ENCODE measurements at regions not wholly inside any gene's neighbourhood (a gene's known extent, or its start where the extent isn't known, plus 50 kb on each side); places are given as distances from the start of the nearest gene placed in this dataset.

DNA sequence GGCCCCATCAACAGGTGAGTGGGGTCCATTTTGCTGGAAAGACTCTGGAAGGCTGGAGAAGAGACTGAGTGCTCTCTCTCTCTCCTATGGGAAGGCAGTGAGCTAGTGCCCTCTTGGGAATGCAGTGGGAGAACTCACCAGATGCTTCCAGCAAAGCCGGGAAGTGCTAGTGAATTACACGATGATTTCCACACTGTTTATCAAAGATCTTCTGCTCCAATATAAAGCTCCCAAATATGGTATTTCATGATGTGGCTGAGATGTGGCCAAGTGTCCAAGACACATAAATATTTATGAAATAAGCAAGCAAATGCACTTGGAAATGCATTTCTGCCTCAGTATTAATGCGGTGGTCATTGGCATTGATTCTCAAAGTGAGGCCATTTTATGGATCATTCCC lies 135.9 kb downstream of the VAPA start:
- Histone ChIP-seq H3K4me2 (ENCODE audit: low read length) (no peak overlapping the region), H3F3A (ENCODE audit: insufficient read depth, low read length, poor library complexity, severe bottlenecking) (no peaks in the 10 kb centered on the region), H3K36me3 (ENCODE audit: insufficient read depth, low read length) (no peaks in the 10 kb centered on the region), H3K9ac (ENCODE audit: low read length) (no peak overlapping the region), H3K9me2 (ENCODE audit: insufficient read depth, low read length) (no peaks in the 10 kb centered on the region), H3K9me3 (ENCODE audit: low read length) (no peaks in the 10 kb centered on the region), H4K20me1 (ENCODE audit: insufficient read depth) (no peaks in the 10 kb centered on the region), H3K27ac (ENCODE audit: low read length) (no peak overlapping the region), H3K27me3 (ENCODE audit: insufficient read depth, low read depth, low read length) (no peaks in the 10 kb centered on the region), H2AFZ (ENCODE audit: low read depth, low read length) (no peak overlapping the region), H3K4me3 (ENCODE audit: low read length) (no peak overlapping the region), H3K79me2 (replicated peaks; ENCODE audit: insufficient read depth, low read length) (no peaks in the 10 kb centered on the region)
- TF ChIP-seq TAF1 (IDR thresholded peaks at IDR 0.05; ENCODE audit: low read depth) (no peak), MXI1 (conservative IDR thresholded peaks at IDR 0.05; ENCODE audit: poor library complexity, severe bottlenecking) (no peak), RAD21 (conservative IDR thresholded peaks at IDR 0.05) (no peak), EZH2 (IDR thresholded peaks at IDR 0.05; ENCODE audit: borderline replicate concordance, insufficient read depth, low read length, poor library complexity, severe bottlenecking) (no peak), POLR2AphosphoS5 (IDR thresholded peaks at IDR 0.05) (no peak)
- TF ChIP-seq, protein P1, sequence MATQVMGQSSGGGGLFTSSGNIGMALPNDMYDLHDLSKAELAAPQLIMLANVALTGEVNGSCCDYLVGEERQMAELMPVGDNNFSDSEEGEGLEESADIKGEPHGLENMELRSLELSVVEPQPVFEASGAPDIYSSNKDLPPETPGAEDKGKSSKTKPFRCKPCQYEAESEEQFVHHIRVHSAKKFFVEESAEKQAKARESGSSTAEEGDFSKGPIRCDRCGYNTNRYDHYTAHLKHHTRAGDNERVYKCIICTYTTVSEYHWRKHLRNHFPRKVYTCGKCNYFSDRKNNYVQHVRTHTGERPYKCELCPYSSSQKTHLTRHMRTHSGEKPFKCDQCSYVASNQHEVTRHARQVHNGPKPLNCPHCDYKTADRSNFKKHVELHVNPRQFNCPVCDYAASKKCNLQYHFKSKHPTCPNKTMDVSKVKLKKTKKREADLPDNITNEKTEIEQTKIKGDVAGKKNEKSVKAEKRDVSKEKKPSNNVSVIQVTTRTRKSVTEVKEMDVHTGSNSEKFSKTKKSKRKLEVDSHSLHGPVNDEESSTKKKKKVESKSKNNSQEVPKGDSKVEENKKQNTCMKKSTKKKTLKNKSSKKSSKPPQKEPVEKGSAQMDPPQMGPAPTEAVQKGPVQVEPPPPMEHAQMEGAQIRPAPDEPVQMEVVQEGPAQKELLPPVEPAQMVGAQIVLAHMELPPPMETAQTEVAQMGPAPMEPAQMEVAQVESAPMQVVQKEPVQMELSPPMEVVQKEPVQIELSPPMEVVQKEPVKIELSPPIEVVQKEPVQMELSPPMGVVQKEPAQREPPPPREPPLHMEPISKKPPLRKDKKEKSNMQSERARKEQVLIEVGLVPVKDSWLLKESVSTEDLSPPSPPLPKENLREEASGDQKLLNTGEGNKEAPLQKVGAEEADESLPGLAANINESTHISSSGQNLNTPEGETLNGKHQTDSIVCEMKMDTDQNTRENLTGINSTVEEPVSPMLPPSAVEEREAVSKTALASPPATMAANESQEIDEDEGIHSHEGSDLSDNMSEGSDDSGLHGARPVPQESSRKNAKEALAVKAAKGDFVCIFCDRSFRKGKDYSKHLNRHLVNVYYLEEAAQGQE (IDR thresholded peaks at IDR 0.05; ENCODE audit: borderline replicate concordance) = no peak

DNA sequence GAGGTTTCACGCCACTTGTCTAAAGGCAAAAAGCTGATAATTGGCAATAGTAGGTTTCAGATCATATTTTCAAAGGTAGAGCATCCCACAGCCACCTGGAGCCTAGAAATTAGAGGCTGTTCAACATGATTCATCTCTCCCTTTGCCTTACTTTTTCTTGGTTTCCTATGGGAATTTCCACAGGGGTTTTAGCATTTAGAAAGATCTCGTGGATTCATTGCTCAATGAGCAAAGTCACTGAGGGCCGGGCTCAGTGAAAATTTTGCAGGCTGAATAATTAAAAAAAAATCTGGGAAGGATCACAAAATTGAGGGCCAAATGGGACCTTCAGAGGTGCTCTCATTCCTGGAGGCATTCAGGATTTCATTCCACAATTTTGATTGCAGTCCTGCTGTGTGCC lies 137.1 kb downstream of the VAPA start:
- Histone ChIP-seq H3K27ac (ENCODE audit: low read length) (no peak overlapping the region), H3K36me3 (ENCODE audit: insufficient read depth, low read length) (no peaks in the 10 kb centered on the region), H3K79me2 (replicated peaks; ENCODE audit: insufficient read depth, low read length) (no peaks in the 10 kb centered on the region), H3K4me2 (ENCODE audit: low read length) (no peak overlapping the region), H3K9me2 (ENCODE audit: insufficient read depth, low read length) (no peaks in the 10 kb centered on the region), H3K9me3 (ENCODE audit: low read length) (no peaks in the 10 kb centered on the region), H3K9ac (ENCODE audit: low read length) (no peak overlapping the region), H2AFZ (ENCODE audit: low read depth, low read length) (no peak overlapping the region), H3K4me3 (ENCODE audit: low read length) (no peak overlapping the region), H4K20me1 (ENCODE audit: insufficient read depth) (no peaks in the 10 kb centered on the region), H3F3A (ENCODE audit: insufficient read depth, low read length, poor library complexity, severe bottlenecking) (no peaks in the 10 kb centered on the region), H3K27me3 (ENCODE audit: insufficient read depth, low read depth, low read length) (no peaks in the 10 kb centered on the region)
- TF ChIP-seq, protein P1 (IDR thresholded peaks at IDR 0.05; ENCODE audit: borderline replicate concordance) = no peak
- no peak for TF ChIP-seq CTCF (IDR thresholded peaks at IDR 0.05; ENCODE audit: poor library complexity, severe bottlenecking)
- no peak for TF ChIP-seq EP300 (conservative IDR thresholded peaks at IDR 0.05; ENCODE audit: poor library complexity, severe bottlenecking)
- TF ChIP-seq POLR2AphosphoS5 (IDR thresholded peaks at IDR 0.05) = no peak
- TF ChIP-seq MXI1 (conservative IDR thresholded peaks at IDR 0.05; ENCODE audit: poor library complexity, severe bottlenecking) = no peak
- no peak for TF ChIP-seq TAF1 (IDR thresholded peaks at IDR 0.05; ENCODE audit: low read depth)
- TF ChIP-seq SMC3 (conservative IDR thresholded peaks at IDR 0.05; ENCODE audit: poor library complexity) = no peak
- TF ChIP-seq RAD21 (conservative IDR thresholded peaks at IDR 0.05) = no peak
- TF ChIP-seq EZH2 (IDR thresholded peaks at IDR 0.05; ENCODE audit: borderline replicate concordance, insufficient read depth, low read length, poor library complexity, severe bottlenecking) = no peak
